H1 (cell line): ENCODE measurements at regions not wholly inside any gene's neighbourhood (a gene's known extent, or its start where the extent isn't known, plus 50 kb on each side); places are given as distances from the start of the nearest gene placed in this dataset.

ENCODE experiments used
- CTCF ChIA-PET: fragments of 300-600 bp; sonication (Branson Sonifier 250); formaldehyde crosslinking; loops from one replicate; lab custom pipeline; 2021; ENCODE audit not compliant: partially characterized antibody; lab: Charles Lee
- POLR2A ChIA-PET: fragments of 300-600 bp; sonication (Branson Sonifier 250); formaldehyde crosslinking; loops from one replicate; lab custom pipeline; 2021; ENCODE audit warnings: inconsistent platforms; ENCODE audit not compliant: partially characterized antibody; lab: Charles Lee
- DNase-seq, 2 experiments: peaks; one replicate each; pipeline versions ENCODE4 v3.0.0 to v3.0.0-alpha.2; 2010 to 2022; ENCODE audit warnings: low spot score in 2 of 2, low read depth in 1 of 2, mixed read lengths in 1 of 2
- FAIRE-seq: peaks from 2 replicates; lab custom pipeline; 2011; peaks lifted over from hg19 to GRCh38; lab: Jason Lieb, UNC
- H2AFZ ChIP-seq: 2 replicates; pipeline ENCODE4 v1.8.1; 2012; ENCODE audit warnings: low read length, inconsistent platforms
- H2AK5ac ChIP-seq: 2 replicates; pipeline ENCODE4 v1.6.1; 2013; ENCODE audit warnings: low read depth, low read length
- H2BK120ac ChIP-seq: replicated peaks from 2 replicates; pipeline ENCODE3; 2013; ENCODE audit warnings: low read depth, low read length, inconsistent platforms
- H2BK12ac ChIP-seq: 2 replicates; pipeline ENCODE4 v1.6.1; 2013; ENCODE audit warnings: low read depth, low read length
- H2BK15ac ChIP-seq: 2 replicates; pipeline ENCODE4 v1.6.1; 2013; ENCODE audit warnings: low read length
- H2BK20ac ChIP-seq: 2 replicates; pipeline ENCODE4 v1.6.1; 2013; ENCODE audit warnings: low read length
- H2BK5ac ChIP-seq: 2 replicates; pipeline ENCODE4 v1.6.1; 2013; ENCODE audit warnings: low read depth, low read length
- H3K14ac ChIP-seq: 2 replicates; pipeline ENCODE4 v1.6.1; 2013; ENCODE audit warnings: inconsistent platforms; ENCODE audit not compliant: insufficient read length
- H3K18ac ChIP-seq: 2 replicates; pipeline ENCODE4 v1.6.1; 2013; ENCODE audit warnings: low read length; ENCODE audit errors: extremely low read depth
- H3K23ac ChIP-seq: 2 replicates; pipeline ENCODE4 v1.6.1; 2013; ENCODE audit warnings: inconsistent platforms; ENCODE audit not compliant: insufficient read length
- H3K23me2 ChIP-seq: 2 replicates; pipeline ENCODE4 v1.6.1; 2013; ENCODE audit warnings: low read depth, low read length
- H3K27ac ChIP-seq: 2 replicates; pipeline ENCODE4 v1.6.1; 2011; ENCODE audit warnings: low read depth, low read length, inconsistent platforms
- H3K27me3 ChIP-seq, 4 experiments: replicated peaks in 1 of 4; 1 replicate in 1 of 4; 2 replicates in 3 of 4; pipeline versions ENCODE4 v1.6.1 to v1.8.1; 2011 to 2013; ENCODE audit warnings: low read length in 3 of 4, mild to moderate bottlenecking in 3 of 4, inconsistent platforms in 2 of 4, mixed read lengths in 2 of 4, moderate library complexity in 1 of 4; ENCODE audit not compliant: control insufficient read depth in 3 of 4, insufficient read depth in 3 of 4; ENCODE audit errors: extremely low read depth in 1 of 4
- H3K36me3 ChIP-seq, 4 experiments: 2 replicates each; pipeline versions ENCODE4 v1.6.1 to v1.8.1; 2011 to 2013; ENCODE audit warnings: mild to moderate bottlenecking in 4 of 4, low read length in 3 of 4, moderate library complexity in 2 of 4, control low read depth in 1 of 4, inconsistent platforms in 1 of 4; ENCODE audit not compliant: insufficient read depth in 4 of 4, control insufficient read depth in 2 of 4
- H3K4ac ChIP-seq: replicated peaks from 2 replicates; pipeline ENCODE3; 2013; ENCODE audit warnings: low read length, low read depth, mixed read lengths, inconsistent platforms; ENCODE audit not compliant: insufficient read length
- H3K4me1 ChIP-seq, 4 experiments: replicated peaks in 1 of 4; 1 replicate in 1 of 4; 2 replicates in 3 of 4; pipeline versions ENCODE4 v1.6.1 to v1.8.1; 2011 to 2013; ENCODE audit warnings: low read length in 3 of 4, inconsistent platforms in 2 of 4, mixed read lengths in 1 of 4; ENCODE audit not compliant: insufficient read depth in 4 of 4, control insufficient read depth in 3 of 4
- H3K4me2 ChIP-seq, 2 experiments: 2 replicates each; pipeline versions ENCODE4 v1.6.1 to v1.8.1; 2011 to 2013; ENCODE audit warnings: low read depth in 2 of 2, low read length in 2 of 2, control low read depth in 1 of 2, inconsistent platforms in 1 of 2, mild to moderate bottlenecking in 1 of 2; ENCODE audit not compliant: insufficient read depth in 1 of 2
- H3K4me3 ChIP-seq, 4 experiments: fragments of 200-600, 300-600 bp in 1 of 4; sonication (generic), shearing (Covaris generic), sonication (Bioruptor Twin) in 1 of 4; 2 replicates each; pipeline versions ENCODE4 v1.5.1 to v1.8.1; 2011 to 2016; ENCODE audit warnings: low read length in 4 of 4, low read depth in 3 of 4, control low read depth in 2 of 4, inconsistent platforms in 2 of 4, mild to moderate bottlenecking in 2 of 4, mixed read lengths in 1 of 4, moderate library complexity in 1 of 4; ENCODE audit not compliant: insufficient read depth in 2 of 4; ENCODE audit errors: extremely low read depth in 1 of 4
- H3K56ac ChIP-seq: replicated peaks from 2 replicates; pipeline ENCODE3; 2013; ENCODE audit warnings: low read depth, mild to moderate bottlenecking, mixed read lengths, low read length, inconsistent platforms; ENCODE audit not compliant: insufficient read length
- H3K79me1 ChIP-seq: 2 replicates; pipeline ENCODE4 v1.6.1; 2013; ENCODE audit warnings: low read depth, low read length, control low read depth
- H3K79me2 ChIP-seq, 2 experiments: 2 replicates each; pipeline versions ENCODE4 v1.6.1 to v1.8.1; 2012 to 2013; ENCODE audit warnings: low read length in 2 of 2, mild to moderate bottlenecking in 2 of 2, inconsistent platforms in 1 of 2; ENCODE audit not compliant: insufficient read depth in 2 of 2, control insufficient read depth in 1 of 2
- H3K9ac ChIP-seq, 4 experiments: replicated peaks in 1 of 4; 1 replicate in 1 of 4; 2 replicates in 3 of 4; pipeline versions ENCODE4 v1.6.1 to v1.8.1; 2011 to 2013; ENCODE audit warnings: low read depth in 3 of 4, low read length in 3 of 4, control low read depth in 2 of 4, mild to moderate bottlenecking in 2 of 4, moderate library complexity in 2 of 4, inconsistent platforms in 1 of 4; ENCODE audit errors: extremely low read depth in 1 of 4
- H3K9me3 ChIP-seq, 2 experiments: 2 replicates each; pipeline versions ENCODE4 v1.6.1 to v1.8.1; 2012 to 2013; ENCODE audit warnings: mild to moderate bottlenecking in 2 of 2, moderate library complexity in 2 of 2, control low read depth in 1 of 2, inconsistent platforms in 1 of 2, low read depth in 1 of 2, low read length in 1 of 2, mixed read lengths in 1 of 2; ENCODE audit not compliant: insufficient read depth in 2 of 2
- H4K20me1 ChIP-seq, 2 experiments: replicated peaks in 1 of 2; 2 replicates each; pipeline versions ENCODE3 to v1.8.1; 2011 to 2013; ENCODE audit warnings: inconsistent platforms in 2 of 2, low read length in 2 of 2, mild to moderate bottlenecking in 1 of 2; ENCODE audit not compliant: insufficient read depth in 2 of 2, control insufficient read depth in 1 of 2
- H4K5ac ChIP-seq: 2 replicates; pipeline ENCODE4 v1.6.1; 2013; ENCODE audit warnings: low read length, low read depth, mixed read lengths, inconsistent platforms; ENCODE audit not compliant: insufficient read length
- H4K8ac ChIP-seq: 2 replicates; pipeline ENCODE4 v1.8.0; 2013; ENCODE audit warnings: mild to moderate bottlenecking, moderate library complexity, low read length, inconsistent platforms; ENCODE audit not compliant: insufficient read depth; ENCODE audit errors: extremely low read depth
- H4K91ac ChIP-seq: replicated peaks from 2 replicates; pipeline ENCODE3; 2013; ENCODE audit warnings: low read length, mixed read lengths, inconsistent platforms; ENCODE audit not compliant: insufficient read length
- ATF2 ChIP-seq: IDR thresholded peaks from 2 replicates; pipeline ENCODE4 v1.6.1; 2012; ENCODE audit warnings: low read length, inconsistent platforms
- RAD21 ChIP-seq, 2 experiments: IDR thresholded peaks in 1 of 2; conservative IDR thresholded peaks in 1 of 2; 2 replicates each; pipeline ENCODE4 v1.6.1; 2011; ENCODE audit warnings: low read depth in 2 of 2, low read length in 2 of 2, improper control_type of control experiment in 1 of 2, inconsistent platforms in 1 of 2, mild to moderate bottlenecking in 1 of 2, moderate library complexity in 1 of 2
- RBBP5 ChIP-seq: IDR thresholded peaks from 2 replicates; pipeline ENCODE4 v1.7.1; 2012; ENCODE audit warnings: low read depth, mild to moderate bottlenecking, inconsistent platforms, low read length, moderate library complexity, borderline replicate concordance
- WGBS, 2 experiments: shearing (Covaris generic) in 1 of 2; methylation state at CpG; one replicate each; pipeline versions ENCODE4 v1.1.6 to v1.1.7; 2013 to 2015; ENCODE audit warnings: low lambda C conversion rate in 2 of 2, mixed read lengths in 2 of 2, inconsistent platforms in 1 of 2, low coverage in 1 of 2, missing lambda C conversion rate in 1 of 2; ENCODE audit not compliant: insufficient replicate concordance in 2 of 2, insufficient coverage in 1 of 2, insufficient read length in 1 of 2; ENCODE audit errors: extremely low coverage in 1 of 2, missing lambda C conversion rate in 1 of 2; 5-methylcytosine and 5-hydroxymethylcytosine counted together
- TF ChIP-seq, protein P1 (sequence below): IDR thresholded peaks from 2 replicates; pipeline ENCODE4 v1.6.1; 2012; ENCODE audit warnings: inconsistent platforms
- TF ChIP-seq, protein P2 (sequence below), 3 experiments: IDR thresholded peaks; 1 replicate in 2 of 3; 2 replicates in 1 of 3; pipeline versions ENCODE4 v1.5.1 to v1.6.1; 2011; ENCODE audit warnings: low read length in 3 of 3, mild to moderate bottlenecking in 3 of 3, inconsistent platforms in 2 of 3, low read depth in 1 of 3, moderate library complexity in 1 of 3; ENCODE audit not compliant: insufficient read depth in 1 of 3; ENCODE audit errors: control extremely low read depth in 1 of 3

DNA sequence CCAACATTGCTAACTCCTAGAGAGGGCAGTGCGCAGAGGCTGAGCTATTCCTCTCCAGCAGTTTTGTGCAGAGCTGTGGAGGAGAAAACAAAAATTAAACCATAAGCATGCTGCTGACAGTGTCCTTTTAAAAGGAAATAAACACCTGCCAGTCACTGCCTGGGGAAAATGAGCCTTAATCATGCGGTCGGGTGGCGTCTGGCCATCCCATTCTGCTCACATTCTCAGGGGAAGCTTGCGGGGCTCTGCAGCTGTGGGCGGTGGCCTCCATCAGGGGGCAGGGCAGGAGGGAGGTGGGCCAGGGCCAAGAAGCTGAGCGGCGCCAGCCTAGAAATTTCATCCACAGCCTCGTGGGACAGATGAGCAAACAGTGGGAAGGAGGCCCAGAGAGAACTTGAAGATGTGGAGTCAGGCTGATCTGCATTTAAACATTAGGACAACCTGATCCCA lies 71.0 kb upstream of the TP53I11 start:
- Histone ChIP-seq H3K14ac (no peak overlapping the region), H4K5ac (no peak overlapping the region), H3K23ac (no peak overlapping the region), H3K36me3 (no peaks in the 10 kb centered on the region), H4K91ac (no peak overlapping the region), H2BK20ac (0 out of 2 replicates have a peak overlapping the region, but pooled peaks have one; percentile 75), H3K79me1 (no peaks in the 10 kb centered on the region), H3K4me2 (peak overlapping the region in 1 of 2 experiments; percentile 7; a peak in 2 of 4 replicates), H2AK5ac (no peak overlapping the region), H4K8ac (no peak overlapping the region), H4K20me1 (no peaks in the 10 kb centered on the region), H3K4ac (no peak overlapping the region), H3K56ac (no peak overlapping the region), H3K27me3 (no peaks in the 10 kb centered on the region), H2BK12ac (peak overlapping the region; percentile 2; the same call in 1 of the 2 replicates), H3K23me2 (no peaks in the 10 kb centered on the region), H3K9ac (no peak overlapping the region), H3K4me3 (no peak overlapping the region), H3K79me2 (no peaks in the 10 kb centered on the region), H3K9me3 (no peaks in the 10 kb centered on the region), H2AFZ (no peak overlapping the region), H2BK5ac (0 out of 2 replicates have a peak overlapping the region, but pooled peaks have one; percentile 61), H3K18ac (no peak overlapping the region; the same call in 1 of the 2 replicates), H2BK15ac (peak overlapping the region; percentile 36), H3K27ac (no peak overlapping the region), H3K4me1 (peaks cover 6 to 17% (median 14%) of the 10 kb centered on the region in 4 experiments; a peak in 6 of 7 replicates), H2BK120ac (no peak overlapping the region)
- POLR2A ChIA-PET: interaction anchor here (1.5 kb wide), 1 partner anchor 57 kb away, joined by 4 read pairs; no protein-coding TSS in a partner anchor
- 67% methylated on average over 9 of the region's 9 CpGs; no CpG with 5 or more reads in 1 of the 2 experiments for WGBS, 2 experiments
- FAIRE-seq (no peak), DNase-seq (peak in 1 of 2 experiments; percentile 67)
- CTCF ChIA-PET: interaction anchor here (0.9 to 5.6 kb wide), 19 partner anchors 11 to 95 kb away, joined by 3 to 41 read pairs (median 4); no protein-coding TSS in a partner anchor
- TF ChIP-seq RBBP5 (no peak), RAD21 (IDR thresholded peaks at IDR 0.05 in 1 of 2, conservative IDR thresholded peaks at IDR 0.05 in 1 of 2; ENCODE audit: low read depth in 2 of 2, low read length in 2 of 2) (peak in 1 of 2 experiments; percentile 14; a peak in 1 of 4 replicates), ATF2 (no peak)
- TF ChIP-seq, protein P1, sequence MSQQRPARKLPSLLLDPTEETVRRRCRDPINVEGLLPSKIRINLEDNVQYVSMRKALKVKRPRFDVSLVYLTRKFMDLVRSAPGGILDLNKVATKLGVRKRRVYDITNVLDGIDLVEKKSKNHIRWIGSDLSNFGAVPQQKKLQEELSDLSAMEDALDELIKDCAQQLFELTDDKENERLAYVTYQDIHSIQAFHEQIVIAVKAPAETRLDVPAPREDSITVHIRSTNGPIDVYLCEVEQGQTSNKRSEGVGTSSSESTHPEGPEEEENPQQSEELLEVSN: 0 out of 2 replicates have a peak, but pooled peaks have one; percentile 15
- TF ChIP-seq, protein P2, sequence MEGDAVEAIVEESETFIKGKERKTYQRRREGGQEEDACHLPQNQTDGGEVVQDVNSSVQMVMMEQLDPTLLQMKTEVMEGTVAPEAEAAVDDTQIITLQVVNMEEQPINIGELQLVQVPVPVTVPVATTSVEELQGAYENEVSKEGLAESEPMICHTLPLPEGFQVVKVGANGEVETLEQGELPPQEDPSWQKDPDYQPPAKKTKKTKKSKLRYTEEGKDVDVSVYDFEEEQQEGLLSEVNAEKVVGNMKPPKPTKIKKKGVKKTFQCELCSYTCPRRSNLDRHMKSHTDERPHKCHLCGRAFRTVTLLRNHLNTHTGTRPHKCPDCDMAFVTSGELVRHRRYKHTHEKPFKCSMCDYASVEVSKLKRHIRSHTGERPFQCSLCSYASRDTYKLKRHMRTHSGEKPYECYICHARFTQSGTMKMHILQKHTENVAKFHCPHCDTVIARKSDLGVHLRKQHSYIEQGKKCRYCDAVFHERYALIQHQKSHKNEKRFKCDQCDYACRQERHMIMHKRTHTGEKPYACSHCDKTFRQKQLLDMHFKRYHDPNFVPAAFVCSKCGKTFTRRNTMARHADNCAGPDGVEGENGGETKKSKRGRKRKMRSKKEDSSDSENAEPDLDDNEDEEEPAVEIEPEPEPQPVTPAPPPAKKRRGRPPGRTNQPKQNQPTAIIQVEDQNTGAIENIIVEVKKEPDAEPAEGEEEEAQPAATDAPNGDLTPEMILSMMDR (IDR thresholded peaks at IDR 0.05; ENCODE audit: control extremely low read depth in 1 of 3, insufficient read depth in 1 of 3, low read depth in 1 of 3, low read length in 3 of 3): peak in 2 of 3 experiments; percentile 1 to 31; a peak in 3 of 4 replicates
